ENCODE measurements at regions not wholly inside any gene's neighbourhood (a gene's known extent, or its start where the extent isn't known, plus 50 kb on each side); places are given as distances from the start of the nearest gene placed in this dataset.
"Not testable (repeated sequence)": the region's sequence is repeated elsewhere in the genome, so short reads cannot be mapped to it uniquely, and the experiment has no call there.

- Histone ChIP-seq H3K4me3 (ENCODE audit: low read depth in 2 of 2, low read length in 2 of 2) (no peak overlapping the region), H3K27ac (ENCODE audit: low read length) (no peak overlapping the region), H3K9me3 (ENCODE audit: control insufficient read depth, insufficient read depth, low read depth, low read length) (no peaks in the 10 kb centered on the region), H3K4me1 (ENCODE audit: control insufficient read depth, insufficient read depth, low read length) (no peaks in the 10 kb centered on the region), H3K36me3 (ENCODE audit: control insufficient read depth, insufficient read depth, low read length) (no peaks in the 10 kb centered on the region), H3K27me3 (ENCODE audit: control insufficient read depth, insufficient read depth, low read length) (no peaks in the 10 kb centered on the region)
- intact Hi-C loops (cut with micrococcal nuclease; ENCODE audit: unreplicated experiment) (no loop called here), in situ Hi-C loops (cut with HindIII; ENCODE audit: low pct_unique_long_range_greater_than_20kb, low sequenced_read_pairs) (no loop called here)
- ATAC-seq, result no peak
- CTCF ChIA-PET, result no interaction called here
- no TSS peak for BruUV-seq (replicated peaks)
- TF ChIP-seq CTCF (IDR thresholded peaks at IDR 0.05), result no peak
- TF ChIP-seq SIN3A (IDR thresholded peaks at IDR 0.05; ENCODE audit: borderline replicate concordance, insufficient read depth, low read depth, low read length), result no peak
- TF ChIP-seq REST (IDR thresholded peaks at IDR 0.05; ENCODE audit: insufficient read depth in 1 of 2, low read depth in 2 of 2, low read length in 1 of 2), result no peak
- no peak for TF ChIP-seq POLR2AphosphoS5 (IDR thresholded peaks at IDR 0.05; ENCODE audit: low read depth, low read length)
- no peak for TF ChIP-seq TCF7L2 (IDR thresholded peaks at IDR 0.05; ENCODE audit: low read depth, low read length)
- DNase-seq (ENCODE audit: low read depth, low spot score), result no peak
- POLR2A ChIA-PET, result no interaction called here
Observed at GRCh38 chr3:147089286-147089685, 317.1 kb downstream of the ZIC4 start.

GRCh38 chr3:147059500-147059899 is 346.8 kb downstream of the ZIC4 start:
- ChIA-PET CTCF (interaction anchor here (0.5 kb wide), 1 partner anchor 29 kb away, joined by 3 read pairs; no protein-coding TSS in a partner anchor), POLR2A (interaction anchor here (0.7 kb wide), 1 partner anchor 1347 kb away, joined by 3 read pairs; no protein-coding TSS in a partner anchor)
- H3K4me3 ChIP-seq (ENCODE audit: low read depth in 2 of 2, low read length in 2 of 2); H3K27ac ChIP-seq (ENCODE audit: low read length); ATAC-seq; H3K36me3 ChIP-seq (ENCODE audit: control insufficient read depth, insufficient read depth, low read length); in situ Hi-C loops (cut with HindIII; ENCODE audit: low pct_unique_long_range_greater_than_20kb, low sequenced_read_pairs); DNase-seq (ENCODE audit: low read depth, low spot score); intact Hi-C loops (cut with micrococcal nuclease; ENCODE audit: unreplicated experiment); BruUV-seq (replicated peaks); H3K27me3 ChIP-seq (ENCODE audit: control insufficient read depth, insufficient read depth, low read length); H3K4me1 ChIP-seq (ENCODE audit: control insufficient read depth, insufficient read depth, low read length): not testable (repeated sequence)
- peaks cover 14% of the 10 kb centered on the region for H3K9me3 ChIP-seq (ENCODE audit: control insufficient read depth, insufficient read depth, low read depth, low read length)

GRCh38 chr3:147049821-147050220 is 356.5 kb downstream of the ZIC4 start:
- BruUV-seq (replicated peaks), result no TSS peak
- intact Hi-C loops (cut with micrococcal nuclease; ENCODE audit: unreplicated experiment), result no loop called here
- Histone ChIP-seq H3K4me1 (ENCODE audit: control insufficient read depth, insufficient read depth, low read length) (no peaks in the 10 kb centered on the region), H3K27ac (ENCODE audit: low read length) (no peak overlapping the region), H3K4me3 (ENCODE audit: low read depth in 2 of 2, low read length in 2 of 2) (no peak overlapping the region), H3K9me3 (ENCODE audit: control insufficient read depth, insufficient read depth, low read depth, low read length) (no peaks in the 10 kb centered on the region; the same call in 1 of the 2 replicates), H3K36me3 (ENCODE audit: control insufficient read depth, insufficient read depth, low read length) (no peaks in the 10 kb centered on the region), H3K27me3 (ENCODE audit: control insufficient read depth, insufficient read depth, low read length) (no peaks in the 10 kb centered on the region)
- TF ChIP-seq CTCF (IDR thresholded peaks at IDR 0.05), result no peak
- ChIA-PET CTCF (no interaction called here), POLR2A (no interaction called here)
- ATAC-seq, result no peak
- in situ Hi-C loops (cut with HindIII; ENCODE audit: low pct_unique_long_range_greater_than_20kb, low sequenced_read_pairs), result no loop called here
- no peak for DNase-seq (ENCODE audit: low read depth, low spot score)
